ENCODE measurements at regions not wholly inside any gene's neighbourhood (a gene's known extent, or its start where the extent isn't known, plus 50 kb on each side); places are given as distances from the start of the nearest gene placed in this dataset.

DNA sequence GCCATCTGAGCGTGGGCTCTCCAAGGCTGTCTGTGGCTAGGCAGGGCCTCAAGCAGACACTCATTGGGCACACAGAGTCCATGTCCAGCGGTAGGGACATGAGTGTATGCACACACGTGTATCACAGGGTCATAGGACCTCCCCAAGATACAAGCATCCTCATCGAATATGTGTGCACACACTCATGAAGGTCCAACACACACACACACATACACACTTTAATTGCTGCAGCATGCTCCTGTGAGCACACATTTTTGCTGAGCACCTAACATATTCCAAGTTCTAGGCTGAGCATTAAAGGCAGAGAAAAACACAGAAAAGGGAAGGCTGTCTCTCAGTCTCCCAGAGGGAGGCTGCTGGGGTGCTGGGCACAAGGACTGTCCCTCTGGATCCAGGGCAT, 59.3 kb upstream of the TBX3 start:
- TF ChIP-seq, protein P1, sequence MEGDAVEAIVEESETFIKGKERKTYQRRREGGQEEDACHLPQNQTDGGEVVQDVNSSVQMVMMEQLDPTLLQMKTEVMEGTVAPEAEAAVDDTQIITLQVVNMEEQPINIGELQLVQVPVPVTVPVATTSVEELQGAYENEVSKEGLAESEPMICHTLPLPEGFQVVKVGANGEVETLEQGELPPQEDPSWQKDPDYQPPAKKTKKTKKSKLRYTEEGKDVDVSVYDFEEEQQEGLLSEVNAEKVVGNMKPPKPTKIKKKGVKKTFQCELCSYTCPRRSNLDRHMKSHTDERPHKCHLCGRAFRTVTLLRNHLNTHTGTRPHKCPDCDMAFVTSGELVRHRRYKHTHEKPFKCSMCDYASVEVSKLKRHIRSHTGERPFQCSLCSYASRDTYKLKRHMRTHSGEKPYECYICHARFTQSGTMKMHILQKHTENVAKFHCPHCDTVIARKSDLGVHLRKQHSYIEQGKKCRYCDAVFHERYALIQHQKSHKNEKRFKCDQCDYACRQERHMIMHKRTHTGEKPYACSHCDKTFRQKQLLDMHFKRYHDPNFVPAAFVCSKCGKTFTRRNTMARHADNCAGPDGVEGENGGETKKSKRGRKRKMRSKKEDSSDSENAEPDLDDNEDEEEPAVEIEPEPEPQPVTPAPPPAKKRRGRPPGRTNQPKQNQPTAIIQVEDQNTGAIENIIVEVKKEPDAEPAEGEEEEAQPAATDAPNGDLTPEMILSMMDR (IDR thresholded peaks at IDR 0.05): no peak
- no peak overlapping the region for H3K4me3 ChIP-seq
- no peak for DNase-seq (ENCODE audit: low spot score)
- H3K27ac ChIP-seq: no peak overlapping the region

DNA sequence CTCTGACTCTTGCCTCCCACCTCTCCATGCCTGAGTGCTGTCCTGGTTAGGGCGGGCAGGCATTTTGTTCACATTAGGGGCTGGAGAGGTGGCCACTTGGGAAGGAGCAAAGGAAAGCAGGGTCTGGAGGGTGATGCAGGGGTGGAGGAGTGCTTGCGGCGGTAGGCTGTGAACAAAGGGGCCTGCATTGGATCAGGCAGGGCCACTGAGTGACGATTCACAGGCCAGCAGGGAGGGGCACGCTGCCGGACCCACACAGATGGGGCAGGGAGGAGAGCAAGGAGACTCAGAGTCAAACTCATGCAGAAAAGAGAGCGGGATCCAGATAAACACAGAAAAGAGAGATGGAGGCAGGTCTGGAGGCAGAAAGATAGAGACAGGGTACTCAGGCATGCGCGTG, 58.4 kb upstream of the TBX3 start:
- no peak for DNase-seq (ENCODE audit: low spot score)
- Histone ChIP-seq H3K4me3 (no peak overlapping the region), H3K27ac (no peak overlapping the region)
- TF ChIP-seq, protein P1 (IDR thresholded peaks at IDR 0.05): no peak

DNA sequence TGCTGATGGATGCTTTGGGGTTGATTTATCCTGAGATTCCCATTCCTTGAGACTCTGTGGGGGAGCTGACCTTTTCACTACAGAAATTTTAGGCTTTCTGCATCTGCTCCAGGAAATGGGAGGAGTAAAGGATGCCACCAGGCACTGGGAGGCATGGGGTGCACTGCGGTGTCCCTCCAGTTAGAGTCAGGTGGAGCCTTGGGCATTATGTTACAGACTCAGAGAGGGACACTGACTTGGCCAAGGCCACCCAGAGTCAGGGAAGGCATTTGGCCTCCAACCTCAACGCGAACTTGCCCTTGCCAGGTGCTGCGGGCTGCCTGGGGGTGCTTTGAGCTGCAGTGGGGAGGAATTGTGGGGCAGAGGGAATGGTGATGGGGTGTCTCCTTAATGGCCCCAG, 58.0 kb upstream of the TBX3 start:
- no peak overlapping the region for H3K27ac ChIP-seq
- no peak overlapping the region for H3K4me3 ChIP-seq
- no peak for DNase-seq (ENCODE audit: low spot score)
- TF ChIP-seq, protein P1 (IDR thresholded peaks at IDR 0.05): no peak

DNA sequence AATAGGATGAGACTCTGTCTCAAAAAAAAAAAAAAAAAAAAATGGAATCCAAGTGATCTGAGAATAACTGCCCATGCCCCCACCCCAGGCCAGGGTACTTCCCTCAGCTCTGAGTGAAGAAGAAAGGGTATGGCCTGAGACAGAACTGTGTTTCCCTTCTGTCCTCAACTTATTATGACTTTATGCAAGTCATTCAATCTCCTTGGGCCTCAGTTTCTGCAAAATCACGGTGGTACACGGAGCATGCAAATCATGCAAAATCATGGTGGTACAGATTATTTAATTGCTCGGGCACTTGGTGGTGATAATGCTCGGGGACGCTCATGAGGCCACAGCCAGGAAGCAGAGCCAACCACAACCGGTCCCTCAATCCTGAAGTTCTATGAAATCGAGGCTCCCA, 56.5 kb upstream of the TBX3 start:
- TF ChIP-seq, protein P1 (IDR thresholded peaks at IDR 0.05): no peak
- no peak overlapping the region for H3K4me3 ChIP-seq
- no peak for DNase-seq (ENCODE audit: low spot score)
- H3K27ac ChIP-seq: no peak overlapping the region

DNA sequence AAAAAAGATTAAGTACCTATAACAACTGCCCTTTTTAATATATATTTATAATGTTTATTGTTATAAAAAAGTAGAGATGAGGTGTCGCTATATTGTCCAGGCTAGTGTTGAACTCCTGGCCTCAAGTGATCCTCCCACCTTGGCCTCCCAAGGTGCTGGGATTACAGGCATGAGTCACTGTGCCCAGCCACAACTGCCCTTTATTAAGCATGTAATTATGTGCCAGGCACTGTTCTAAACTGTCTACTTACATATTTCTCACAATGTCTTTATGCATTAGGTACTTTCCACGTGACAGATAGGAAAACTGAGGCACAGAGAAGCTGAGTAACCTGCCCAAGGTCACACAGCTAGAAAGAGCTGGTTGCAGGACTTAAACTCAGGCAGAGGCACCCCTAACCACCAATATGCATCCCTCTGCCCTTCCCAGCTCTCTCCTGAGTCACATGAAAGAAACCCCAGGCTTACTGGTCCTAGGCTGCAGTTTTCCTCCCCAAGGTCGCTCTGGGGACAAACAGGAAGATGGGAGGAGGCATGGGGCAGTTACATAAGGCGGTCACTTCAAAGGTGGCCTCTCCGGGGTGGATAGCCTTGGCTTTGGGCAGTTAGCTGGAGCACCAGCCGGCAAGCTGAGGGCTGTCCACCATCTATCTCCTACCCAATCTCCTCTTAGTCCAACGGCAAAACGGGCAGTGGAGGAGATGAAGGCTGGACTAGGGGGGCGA, 54.6 kb upstream of the TBX3 start:
- TF ChIP-seq, protein P1 (IDR thresholded peaks at IDR 0.05): no peak
- Histone ChIP-seq H3K27ac (no peak overlapping the region), H3K4me3 (no peak overlapping the region)
- DNase-seq (ENCODE audit: low spot score): no peak

DNA sequence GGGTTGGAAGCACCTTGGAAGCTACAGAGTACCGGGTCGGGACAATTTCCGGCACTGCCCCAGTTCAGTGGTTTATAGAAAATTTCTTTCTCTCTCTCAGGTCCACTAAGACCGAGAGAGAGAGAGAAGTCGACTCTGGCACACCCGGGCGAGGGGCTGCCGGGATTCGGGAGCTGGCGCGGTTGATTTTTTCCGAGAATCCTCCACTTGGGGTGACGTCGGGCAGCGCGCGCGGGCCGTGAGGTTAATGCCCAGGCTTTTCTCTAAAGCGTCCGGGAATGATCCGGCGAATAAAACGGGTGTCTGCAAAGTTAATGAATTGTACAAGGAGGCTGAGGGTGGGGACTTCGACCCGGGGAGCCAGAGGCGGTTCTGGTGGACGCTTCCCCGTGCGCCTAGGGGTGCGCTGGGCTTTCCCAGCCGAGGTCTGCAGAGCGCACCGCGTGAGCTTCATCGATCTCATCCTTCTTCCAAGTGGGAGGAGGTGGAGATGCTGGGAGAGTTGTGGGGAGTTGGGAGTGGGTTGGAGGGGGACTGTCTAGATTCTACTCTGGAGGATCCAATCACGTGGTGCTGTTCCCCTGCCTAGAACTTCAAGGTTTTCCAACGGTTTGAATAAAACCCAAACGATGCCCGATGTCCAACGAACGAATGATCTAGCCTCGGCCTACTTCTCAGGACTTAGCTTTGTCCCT, 51.9 kb upstream of the TBX3 start:
- Histone ChIP-seq H3K4me3 (peak overlapping the region; percentile 38), H3K27ac (no peak overlapping the region)
- DNase-seq (ENCODE audit: low spot score): no peak
- TF ChIP-seq, protein P1 (IDR thresholded peaks at IDR 0.05): no peak

DNA sequence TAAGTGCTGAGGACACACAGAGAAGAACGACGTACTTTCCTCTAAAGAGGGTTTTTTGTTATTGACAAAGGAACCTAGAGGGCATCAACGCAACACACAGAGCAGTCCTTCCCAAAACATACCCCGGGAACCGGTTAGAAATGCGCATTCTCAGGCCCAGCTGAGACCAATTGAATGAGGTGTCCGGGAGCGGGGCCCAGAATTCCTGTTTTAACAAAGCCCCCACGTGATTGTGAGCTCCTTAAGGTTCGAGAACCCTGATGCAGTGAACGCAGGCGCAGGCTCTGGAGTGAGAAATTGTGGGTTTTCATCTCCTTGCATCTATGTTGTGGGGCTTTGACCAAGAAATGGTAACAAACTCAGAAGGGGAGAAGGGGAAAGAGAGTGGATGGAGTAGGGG, 51.0 kb upstream of the TBX3 start:
- TF ChIP-seq, protein P1 (IDR thresholded peaks at IDR 0.05): no peak
- no peak for DNase-seq (ENCODE audit: low spot score)
- no peak overlapping the region for H3K4me3 ChIP-seq

More for the DNA sequence above, 51.0 kb upstream of the TBX3 start:
- no peak overlapping the region for H3K27ac ChIP-seq

Measured in coronary artery (tissue), 2 donors.